Natural killer cell (primary cell): ENCODE measurements at regions not wholly inside any gene's neighbourhood (a gene's known extent, or its start where the extent isn't known, plus 50 kb on each side); places are given as distances from the start of the nearest gene placed in this dataset.

Experiments used
- ATAC-seq, 3 donors: fragments of 150-1000 bp in 2 of 3; fragments of 200-7000 bp in 1 of 3; cut with Tn5 transposase; 1 replicate in 1 of 3; 2 replicates in 2 of 3; pipeline ENCODE4 v1.10.0; 2021; ENCODE audit warnings: mild to moderate bottlenecking in 2 of 3, moderate library complexity in 2 of 3
- DNase-seq, 2 donors: peaks; one replicate each; pipeline versions ENCODE4 v3.0.0 to v3.0.0-alpha.2; 2013 to 2021; ENCODE audit warnings: mixed read lengths in 1 of 2
- H3K27ac ChIP-seq: one replicate; pipeline ENCODE4 v1.5.1; 2013; ENCODE audit warnings: mild to moderate bottlenecking, low read length
- H3K27me3 ChIP-seq: one replicate; pipeline ENCODE4 v1.6.1; 2013; ENCODE audit warnings: low read length; ENCODE audit not compliant: control insufficient read depth, insufficient read depth
- H3K36me3 ChIP-seq: one replicate; pipeline ENCODE4 v1.6.1; 2013; ENCODE audit warnings: low read length; ENCODE audit not compliant: control insufficient read depth, insufficient read depth
- H3K4me1 ChIP-seq: one replicate; pipeline ENCODE4 v1.6.1; 2013; ENCODE audit warnings: low read length; ENCODE audit not compliant: control insufficient read depth, insufficient read depth
- H3K4me3 ChIP-seq: one replicate; pipeline ENCODE4 v1.5.1; 2013; ENCODE audit warnings: low read length
- H3K9me3 ChIP-seq: one replicate; pipeline ENCODE4 v1.6.1; 2013; ENCODE audit warnings: low read length; ENCODE audit not compliant: control insufficient read depth, insufficient read depth
- H3K27ac Mint-ChIP-seq, 2 donors: one replicate each; pipeline ENCODE4 v1.8.0; 2022; ENCODE audit warnings: mild to moderate bottlenecking in 2 of 2, mixed read lengths in 2 of 2, moderate library complexity in 1 of 2
- H3K27me3 Mint-ChIP-seq, 2 donors: one replicate each; pipeline ENCODE4 v1.8.0; 2022; ENCODE audit warnings: low read depth in 2 of 2, mixed read lengths in 2 of 2
- H3K36me3 Mint-ChIP-seq: one replicate; pipeline ENCODE4 v1.8.0; 2022; ENCODE audit warnings: mixed read lengths
- H3K4me1 Mint-ChIP-seq, 2 donors: one replicate each; pipeline ENCODE4 v1.8.0; 2022; ENCODE audit warnings: mixed read lengths in 2 of 2
- H3K4me3 Mint-ChIP-seq: one replicate; pipeline ENCODE4 v1.8.0; 2022; ENCODE audit warnings: mild to moderate bottlenecking, moderate library complexity, mixed read lengths
- H3K9me3 Mint-ChIP-seq, 2 donors: one replicate each; pipeline ENCODE4 v1.8.0; 2022; ENCODE audit warnings: mixed read lengths in 2 of 2
- WGBS: methylation state at CpG from one replicate; pipeline ENCODE4 v1.1.7; 2013; ENCODE audit warnings: missing lambda C conversion rate; ENCODE audit not compliant: insufficient coverage; 5-methylcytosine and 5-hydroxymethylcytosine counted together
- intact Hi-C: fragments of 100-400 bp; cut with micrococcal nuclease; formaldehyde crosslinking; loops from one replicate; pipeline ENCODE4 v1.14.2; 2022
- TF ChIP-seq, protein P1 (sequence below): fragments of 200-600 bp; IDR thresholded peaks from one replicate; pipeline ENCODE4 v1.8.0; 2022; ENCODE audit warnings: antibody characterized with exemption

DNA sequence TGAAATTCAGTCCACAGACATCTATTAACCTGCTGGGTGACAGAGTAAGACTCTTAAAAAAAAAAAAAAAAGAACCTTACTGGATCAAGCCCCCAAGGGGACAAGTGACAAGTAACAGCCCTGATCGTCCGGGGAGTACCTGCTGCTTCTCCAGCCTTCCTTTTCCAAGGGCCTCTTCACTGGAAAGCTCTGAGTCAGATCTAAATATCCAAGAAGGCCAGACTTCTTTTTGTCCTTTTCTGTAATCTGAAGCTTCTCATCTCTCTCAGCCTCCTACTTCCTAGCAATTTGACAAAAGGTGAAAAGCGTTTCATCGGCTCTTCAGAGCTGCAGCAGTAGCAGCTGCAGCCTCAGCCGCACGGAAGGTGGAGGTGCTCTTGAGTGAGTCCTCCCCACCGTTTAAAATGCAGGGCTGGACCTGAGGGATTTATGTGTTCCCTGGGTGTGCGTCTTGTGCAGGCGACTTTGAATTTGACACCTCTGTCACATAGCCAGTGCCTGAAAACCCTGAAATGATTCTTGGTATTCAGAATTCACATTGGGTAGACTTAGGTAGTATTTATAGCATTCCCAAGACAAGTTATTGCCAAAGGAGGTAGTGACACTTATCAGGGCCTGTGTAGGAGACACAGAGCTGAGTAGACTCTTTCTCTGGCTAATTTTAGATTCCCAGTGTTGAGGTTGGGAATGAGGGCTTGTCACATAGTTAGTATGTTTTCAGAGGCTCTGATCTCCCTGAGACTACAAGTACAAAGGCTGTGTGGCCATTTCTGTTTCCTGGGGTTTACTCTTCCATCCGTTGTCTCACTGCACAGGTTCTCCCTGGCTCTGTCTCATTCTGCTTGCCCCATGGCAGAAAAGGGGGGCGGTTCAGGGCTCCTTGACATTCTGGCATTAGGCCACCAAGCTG is 291.2 kb upstream of the C2CD4B start:
- Mint-ChIP-seq H3K4me3 (no peak overlapping the region), H3K9me3 (no peaks in the 10 kb centered on the region), H3K27me3 (peaks cover 0 to 2% of the 10 kb centered on the region in 2 donors), H3K4me1 (no peaks in the 10 kb centered on the region), H3K36me3 (no peaks in the 10 kb centered on the region), H3K27ac (no peak overlapping the region)
- Histone ChIP-seq H3K9me3 (no peaks in the 10 kb centered on the region), H3K36me3 (no peaks in the 10 kb centered on the region), H3K4me1 (no peaks in the 10 kb centered on the region), H3K4me3 (no peak overlapping the region), H3K27me3 (no peaks in the 10 kb centered on the region), H3K27ac (no peak overlapping the region)
- no peak for ATAC-seq
- intact Hi-C loops, result no loop called here
- TF ChIP-seq, protein P1, sequence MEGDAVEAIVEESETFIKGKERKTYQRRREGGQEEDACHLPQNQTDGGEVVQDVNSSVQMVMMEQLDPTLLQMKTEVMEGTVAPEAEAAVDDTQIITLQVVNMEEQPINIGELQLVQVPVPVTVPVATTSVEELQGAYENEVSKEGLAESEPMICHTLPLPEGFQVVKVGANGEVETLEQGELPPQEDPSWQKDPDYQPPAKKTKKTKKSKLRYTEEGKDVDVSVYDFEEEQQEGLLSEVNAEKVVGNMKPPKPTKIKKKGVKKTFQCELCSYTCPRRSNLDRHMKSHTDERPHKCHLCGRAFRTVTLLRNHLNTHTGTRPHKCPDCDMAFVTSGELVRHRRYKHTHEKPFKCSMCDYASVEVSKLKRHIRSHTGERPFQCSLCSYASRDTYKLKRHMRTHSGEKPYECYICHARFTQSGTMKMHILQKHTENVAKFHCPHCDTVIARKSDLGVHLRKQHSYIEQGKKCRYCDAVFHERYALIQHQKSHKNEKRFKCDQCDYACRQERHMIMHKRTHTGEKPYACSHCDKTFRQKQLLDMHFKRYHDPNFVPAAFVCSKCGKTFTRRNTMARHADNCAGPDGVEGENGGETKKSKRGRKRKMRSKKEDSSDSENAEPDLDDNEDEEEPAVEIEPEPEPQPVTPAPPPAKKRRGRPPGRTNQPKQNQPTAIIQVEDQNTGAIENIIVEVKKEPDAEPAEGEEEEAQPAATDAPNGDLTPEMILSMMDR, result no peak
- WGBS, result 91% methylated on average over 11 of the region's 11 CpGs
- no peak for DNase-seq

DNA sequence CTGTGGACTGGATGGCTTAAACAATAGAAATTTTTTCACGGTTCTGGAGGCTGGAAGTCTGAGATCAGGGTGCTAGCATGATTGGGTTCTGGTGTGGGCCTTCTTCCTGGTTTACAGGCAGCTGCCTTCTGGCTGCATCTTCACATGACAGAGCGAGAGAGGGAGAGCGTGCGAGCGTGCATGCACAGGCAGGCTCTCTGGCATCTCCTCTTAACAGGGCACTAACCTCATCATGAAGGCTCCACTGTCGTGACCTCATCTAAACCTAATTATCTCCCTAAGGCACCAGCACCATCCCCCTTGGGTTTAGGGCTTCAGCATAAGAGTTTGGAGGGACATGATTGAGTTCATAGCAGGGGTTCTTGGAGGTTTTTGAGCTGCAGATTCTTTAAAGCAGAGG is 292.0 kb upstream of the C2CD4B start:
- H3K27me3 Mint-ChIP-seq, result peaks cover 0 to 4% of the 10 kb centered on the region in 2 donors
- WGBS, result 97% methylated on average over 5 of the region's 6 CpGs
- Histone ChIP-seq H3K36me3 (no peaks in the 10 kb centered on the region), H3K27me3 (no peaks in the 10 kb centered on the region), H3K4me3 (no peak overlapping the region), H3K27ac (no peak overlapping the region), H3K9me3 (no peaks in the 10 kb centered on the region), H3K4me1 (no peaks in the 10 kb centered on the region)
- DNase-seq (no peak), ATAC-seq (no peak)
- no peaks in the 10 kb centered on the region for H3K9me3 Mint-ChIP-seq
- H3K36me3 Mint-ChIP-seq, result no peaks in the 10 kb centered on the region
- TF ChIP-seq, protein P1, result no peak
- no peak overlapping the region for H3K27ac Mint-ChIP-seq
- no peaks in the 10 kb centered on the region for H3K4me1 Mint-ChIP-seq
- intact Hi-C loops, result no loop called here
- H3K4me3 Mint-ChIP-seq, result no peak overlapping the region

DNA sequence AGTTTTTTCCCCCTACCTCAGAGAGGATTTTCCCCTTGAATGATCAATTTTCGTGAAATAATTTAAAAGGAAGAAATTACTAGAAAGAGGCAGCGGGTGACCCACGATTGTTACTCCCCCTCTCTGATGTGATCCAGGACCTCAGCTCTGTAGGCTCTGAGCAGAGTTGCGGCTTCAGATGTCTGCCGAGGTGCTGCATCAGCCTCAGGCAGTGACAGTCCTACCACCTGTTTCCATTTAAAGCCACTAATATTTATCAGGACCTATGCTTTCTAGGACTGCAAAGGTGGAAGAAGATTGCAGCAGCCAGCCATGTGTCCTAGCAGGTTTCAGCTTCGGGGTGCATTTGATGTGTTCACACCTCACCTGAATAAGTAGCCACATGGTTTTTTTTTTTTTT is 294.8 kb upstream of the C2CD4B start:
- Mint-ChIP-seq H3K27ac (no peak overlapping the region), H3K36me3 (no peaks in the 10 kb centered on the region), H3K27me3 (peaks cover 0 to 4% of the 10 kb centered on the region in 2 donors), H3K4me3 (no peak overlapping the region), H3K9me3 (no peaks in the 10 kb centered on the region), H3K4me1 (no peaks in the 10 kb centered on the region)
- Histone ChIP-seq H3K9me3 (no peaks in the 10 kb centered on the region), H3K4me1 (no peaks in the 10 kb centered on the region), H3K4me3 (no peak overlapping the region), H3K27ac (no peak overlapping the region), H3K36me3 (no peaks in the 10 kb centered on the region), H3K27me3 (no peaks in the 10 kb centered on the region)
- DNase-seq (no peak), ATAC-seq (no peak)
- intact Hi-C loops, result no loop called here
- 90% methylated on average over 6 of the region's 6 CpGs for WGBS
- TF ChIP-seq, protein P1, result no peak

DNA sequence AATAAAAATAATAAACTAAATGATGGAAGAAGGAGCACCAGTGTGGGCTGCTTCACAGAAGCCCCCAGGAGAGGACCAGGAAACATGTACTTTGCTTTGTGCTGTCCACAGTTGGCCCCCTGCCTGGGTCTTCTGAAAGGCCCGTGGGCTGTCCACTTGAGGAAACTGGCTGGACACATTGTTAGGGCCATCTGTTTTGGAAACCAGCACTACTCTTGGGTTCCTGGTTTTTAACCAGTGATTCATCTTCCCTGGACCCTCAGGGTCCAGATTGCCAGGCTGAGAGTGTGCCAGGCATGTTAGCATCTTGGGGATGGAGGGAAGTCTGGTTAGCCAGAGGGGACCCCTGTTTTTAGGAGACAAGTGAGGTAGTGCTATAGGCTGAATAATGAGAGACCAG is 297.2 kb upstream of the C2CD4B start:
- intact Hi-C loops, result no loop called here
- ATAC-seq, result no peak
- DNase-seq, result no peak
- WGBS, result 85% methylated on average over 1 of the region's 1 CpG
- no peak overlapping the region for H3K4me3 ChIP-seq
- TF ChIP-seq, protein P1, result no peak
- no peaks in the 10 kb centered on the region for H3K9me3 Mint-ChIP-seq
- no peaks in the 10 kb centered on the region for H3K4me1 ChIP-seq
- no peaks in the 10 kb centered on the region for H3K4me1 Mint-ChIP-seq
- H3K27ac ChIP-seq, result no peak overlapping the region
- H3K4me3 Mint-ChIP-seq, result no peak overlapping the region
- no peak overlapping the region for H3K27ac Mint-ChIP-seq
- no peaks in the 10 kb centered on the region for H3K36me3 Mint-ChIP-seq
- H3K27me3 ChIP-seq, result no peaks in the 10 kb centered on the region
- H3K27me3 Mint-ChIP-seq, result peaks cover 4 to 12% of the 10 kb centered on the region in 2 donors
- H3K9me3 ChIP-seq, result no peaks in the 10 kb centered on the region
- H3K36me3 ChIP-seq, result no peaks in the 10 kb centered on the region
